HT1080 (cell line): ENCODE measurements at regions not wholly inside any gene's neighbourhood (a gene's known extent, or its start where the extent isn't known, plus 50 kb on each side); places are given as distances from the start of the nearest gene placed in this dataset.

Source experiments
- DNase-seq: peaks from one replicate; pipeline ENCODE4 v3.0.0-alpha.2; 2015; ENCODE audit warnings: low read depth

DNA sequence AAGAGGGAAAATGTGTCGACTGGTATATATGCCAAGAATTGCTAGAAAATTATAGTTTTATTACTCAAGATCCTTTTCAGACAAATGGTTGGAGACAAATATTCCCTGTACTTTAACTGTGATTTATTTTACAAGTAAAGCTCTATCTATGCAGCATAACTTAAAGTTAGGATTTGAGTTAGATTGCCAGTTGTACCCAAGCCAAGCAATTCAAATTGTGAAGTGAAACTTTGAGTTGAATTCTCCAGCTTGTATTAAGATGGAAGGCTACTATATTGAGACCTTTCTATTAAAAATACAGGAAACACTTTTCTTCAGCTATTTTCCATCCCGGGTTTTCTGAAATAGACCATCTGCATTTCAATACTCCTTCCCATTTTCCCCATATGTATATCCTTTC is 333.1 kb upstream of the RBMS3 start:
- DNase-seq = no peak

DNA sequence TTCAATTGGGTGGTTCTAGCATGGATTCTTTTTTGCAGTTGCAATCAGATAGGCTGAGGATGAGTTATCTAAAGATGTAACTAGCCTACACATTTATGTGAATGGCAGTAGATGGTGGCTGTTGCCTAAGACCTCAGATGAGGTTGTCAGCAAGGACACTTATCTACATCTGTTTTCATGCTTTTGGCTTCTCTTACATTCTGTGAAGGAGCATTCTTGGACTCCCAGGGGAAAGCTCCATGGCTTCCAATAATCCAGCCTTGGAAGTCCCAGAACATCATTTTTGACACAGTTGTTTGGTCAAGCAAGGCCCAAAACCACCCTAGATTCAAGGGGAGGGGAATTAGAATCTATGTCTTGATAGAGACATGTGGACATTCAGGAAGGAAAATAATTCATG is 332.2 kb upstream of the RBMS3 start:
- no peak for DNase-seq

DNA sequence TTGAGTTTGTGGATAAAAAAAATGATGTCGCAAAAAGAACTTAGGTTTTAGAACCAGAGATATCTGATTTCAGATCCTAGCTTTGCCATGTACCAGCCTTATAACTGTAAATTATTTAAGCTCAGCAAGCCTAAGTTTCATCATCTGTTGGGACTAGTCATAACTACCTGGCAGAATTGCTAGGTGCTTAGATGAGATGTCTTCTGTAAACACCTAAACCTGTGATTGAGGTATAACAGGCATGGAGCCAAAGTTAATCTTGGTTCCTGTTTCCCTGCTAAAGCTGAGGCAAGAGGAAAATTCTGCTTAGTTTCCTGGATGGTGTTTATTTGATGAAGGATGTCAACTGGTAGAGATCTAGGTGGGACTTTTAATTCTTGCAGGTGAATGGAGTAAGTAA is 331.3 kb upstream of the RBMS3 start:
- no peak for DNase-seq

GRCh38 chr3:28950614-28951013 is 330.3 kb upstream of the RBMS3 start:
- DNase-seq = no peak

- no peak for DNase-seq
These were observed 328.9 kb upstream of the RBMS3 start for GRCh38 chr3:28951772-28952556.

GRCh38 chr3:28958656-28959055 is 322.2 kb upstream of the RBMS3 start:
- DNase-seq = no peak

GRCh38 chr3:28971156-28971555 is 309.7 kb upstream of the RBMS3 start:
- no peak for DNase-seq

DNA sequence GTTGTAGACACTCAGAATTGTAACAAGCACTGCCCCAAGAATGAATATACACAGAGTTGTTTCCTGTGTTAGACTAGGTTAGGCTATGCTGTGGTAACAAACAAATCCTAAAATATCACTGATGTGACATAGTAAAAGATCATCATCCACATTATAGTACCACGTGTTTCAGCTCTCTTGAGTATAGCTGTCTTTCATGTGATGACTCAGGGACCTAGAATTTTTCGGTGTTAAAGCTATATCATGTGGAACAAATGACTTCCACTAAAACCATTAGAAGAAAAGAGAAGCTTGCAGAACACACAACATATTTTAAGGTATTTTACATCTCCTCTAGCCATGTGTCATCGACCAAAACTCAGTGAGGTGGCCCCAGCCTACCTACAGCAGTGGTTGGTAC is 307.9 kb upstream of the RBMS3 start:
- peak; percentile 61 for DNase-seq

DNA sequence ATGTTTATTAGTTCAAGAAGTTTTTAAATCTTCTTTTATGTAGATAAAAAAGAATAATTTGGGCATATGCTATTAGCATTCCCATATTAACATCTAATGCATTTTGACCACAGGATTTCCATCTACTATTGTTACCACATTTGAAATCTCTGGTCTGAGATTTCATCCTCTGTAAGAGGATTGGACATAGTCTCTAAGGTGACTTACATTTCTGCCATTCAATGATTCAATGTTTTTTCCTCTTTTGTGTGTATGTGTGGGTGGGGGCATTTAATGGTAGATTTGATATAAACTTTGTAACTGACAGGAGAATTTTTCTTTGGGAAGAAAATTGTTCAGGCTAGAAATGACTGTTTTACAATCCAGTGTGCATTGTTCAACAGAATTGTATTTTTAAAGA is 307.3 kb upstream of the RBMS3 start:
- DNase-seq = peak; percentile 52

DNA sequence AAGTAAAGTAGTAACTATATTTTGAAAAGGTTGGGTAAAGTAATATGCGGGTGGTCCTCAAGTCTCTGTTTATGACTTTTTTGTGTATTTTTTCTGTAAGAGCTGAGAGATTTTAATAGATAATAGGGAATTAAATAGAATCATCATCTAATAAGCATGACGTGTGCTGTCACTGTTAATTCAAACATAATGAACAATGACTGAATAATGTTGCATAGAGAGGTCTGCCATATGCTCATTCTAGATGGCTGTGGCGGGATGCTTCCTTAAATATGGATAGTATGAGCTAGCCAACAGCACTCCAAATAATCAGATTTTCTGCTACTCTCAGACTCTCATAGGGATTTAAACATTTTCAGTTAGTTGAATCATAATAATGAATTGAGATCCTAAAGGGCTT is 302.8 kb upstream of the RBMS3 start:
- DNase-seq = no peak

DNA sequence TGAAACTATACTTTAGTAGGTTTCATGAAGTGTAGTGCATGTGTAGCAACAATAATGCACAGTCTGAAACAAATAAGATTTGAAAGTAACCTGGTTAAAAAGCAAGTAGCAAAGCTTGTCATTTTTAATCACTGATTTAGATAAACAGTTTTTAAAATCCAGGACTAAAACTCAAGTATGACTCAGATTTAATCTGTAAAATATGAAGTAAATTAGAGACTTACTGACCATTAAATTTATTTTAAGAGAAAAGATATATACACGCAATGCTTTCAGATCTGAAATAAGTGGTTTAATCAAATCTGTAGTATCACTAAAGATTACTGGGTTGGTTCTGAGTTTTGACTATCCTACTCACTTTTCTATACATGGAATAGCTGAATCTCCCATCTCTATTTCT is 300.7 kb upstream of the RBMS3 start:
- no peak for DNase-seq

GRCh38 chr3:28980631-28981030 is 300.2 kb upstream of the RBMS3 start:
- DNase-seq = no peak

DNA sequence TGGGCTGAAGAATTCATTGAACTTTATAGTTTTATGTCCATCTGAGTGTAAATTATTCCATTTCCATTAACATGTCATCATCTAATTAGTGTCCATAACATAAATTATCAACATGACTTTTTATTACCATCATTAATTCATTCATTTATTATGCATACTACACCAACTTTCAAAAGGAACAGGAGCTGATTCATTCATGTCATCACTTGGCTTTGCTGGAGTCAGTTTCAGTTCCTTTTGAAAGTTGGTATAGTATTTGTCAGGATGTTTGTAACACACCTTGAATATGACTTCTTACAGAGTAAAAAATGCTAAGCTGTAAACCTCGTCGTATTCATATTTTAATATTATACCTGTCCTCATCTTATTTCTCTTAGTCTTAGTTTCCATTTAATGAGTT is 298.0 kb upstream of the RBMS3 start:
- no peak for DNase-seq

GRCh38 chr3:28986922-28987321 is 293.9 kb upstream of the RBMS3 start:
- DNase-seq = no peak

- peak; percentile 52 for DNase-seq
These were observed 291.2 kb upstream of the RBMS3 start for GRCh38 chr3:28989646-28990089.

DNA sequence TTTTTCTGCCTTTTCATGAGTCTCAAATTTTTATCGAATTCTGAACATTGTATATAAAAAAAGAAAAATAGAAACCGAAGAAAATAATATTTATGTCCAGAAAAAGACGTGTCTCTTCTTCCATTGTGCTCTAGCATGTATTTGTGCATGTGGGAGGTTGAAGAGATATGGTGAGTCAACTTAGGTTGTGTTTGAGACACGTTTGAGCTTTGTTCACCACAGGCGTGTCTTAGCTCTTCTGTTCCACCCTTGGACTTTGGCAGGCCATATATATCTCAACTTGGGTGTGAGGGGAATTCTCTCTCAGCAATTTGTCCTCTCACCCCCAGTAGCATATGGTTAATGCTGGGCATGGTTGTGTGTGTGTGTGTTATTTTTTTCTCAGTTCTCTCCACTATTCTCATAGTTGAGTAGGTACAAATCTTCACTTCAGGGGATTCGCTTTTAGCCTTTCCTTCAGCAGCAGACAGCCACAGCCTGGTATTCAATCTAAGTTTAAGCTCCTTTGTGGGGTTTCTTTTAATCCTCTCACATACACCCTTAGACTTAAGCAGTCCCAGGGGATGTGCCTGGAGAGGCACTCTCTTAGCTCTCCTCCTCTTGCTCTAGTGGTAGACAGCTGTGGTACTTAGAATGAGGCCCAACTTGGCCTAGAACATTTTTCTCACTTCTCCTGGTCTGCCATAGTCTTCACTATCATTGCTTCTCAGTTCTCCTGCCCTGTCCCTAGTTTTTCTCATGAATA is 286.5 kb upstream of the RBMS3 start:
- DNase-seq = no peak

DNA sequence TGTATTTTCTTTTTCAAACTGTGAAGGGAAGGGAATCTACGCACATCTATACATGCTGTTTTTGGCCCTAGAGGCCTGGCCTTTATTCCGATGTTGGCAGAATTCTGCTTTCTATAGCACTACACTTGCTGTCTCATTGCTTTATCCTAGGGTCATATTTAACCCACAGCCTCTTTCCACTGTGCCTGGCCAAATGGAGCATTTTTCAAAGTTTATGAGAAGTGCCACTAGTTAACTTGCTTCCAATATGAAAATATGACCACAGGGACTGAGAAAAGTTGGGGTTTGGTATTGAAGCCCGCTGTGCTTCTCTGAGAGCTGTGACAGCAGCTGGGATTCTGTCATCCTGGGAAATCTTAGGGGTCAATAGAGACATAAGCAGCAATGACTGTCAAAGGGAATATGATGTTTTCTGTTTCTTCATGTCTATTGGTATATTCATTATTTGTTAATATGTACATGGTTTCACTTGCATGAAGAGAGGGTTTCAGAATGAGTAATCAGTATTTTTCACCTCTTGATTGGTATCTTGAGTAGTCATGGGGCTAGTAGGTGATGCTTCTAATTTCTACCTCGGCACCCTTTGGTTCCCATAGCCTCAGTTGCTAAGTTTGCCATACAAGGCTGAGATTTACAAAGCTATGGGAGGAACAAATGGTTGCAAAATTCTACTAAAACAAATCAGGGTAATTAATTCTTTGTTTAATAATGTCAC is 275.8 kb upstream of the RBMS3 start:
- DNase-seq = no peak

DNA sequence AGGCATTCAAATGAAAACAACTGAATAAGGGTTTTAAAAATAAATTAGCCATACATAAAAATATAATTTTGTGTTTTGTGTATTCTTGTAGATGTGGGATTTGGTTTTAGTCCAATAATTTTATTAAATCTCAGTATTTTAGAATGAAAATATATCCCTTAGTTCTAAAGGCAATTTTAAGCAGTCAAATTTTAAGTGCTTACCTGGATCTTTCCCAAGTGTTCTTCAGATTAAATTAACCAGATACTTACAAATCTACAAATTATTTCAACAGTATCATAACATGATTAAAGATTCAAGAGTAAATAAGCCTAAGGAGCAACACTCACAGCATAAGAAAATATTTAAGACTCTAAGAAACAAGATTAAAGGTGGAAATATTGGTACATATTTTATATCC is 275.0 kb upstream of the RBMS3 start:
- DNase-seq = no peak

DNA sequence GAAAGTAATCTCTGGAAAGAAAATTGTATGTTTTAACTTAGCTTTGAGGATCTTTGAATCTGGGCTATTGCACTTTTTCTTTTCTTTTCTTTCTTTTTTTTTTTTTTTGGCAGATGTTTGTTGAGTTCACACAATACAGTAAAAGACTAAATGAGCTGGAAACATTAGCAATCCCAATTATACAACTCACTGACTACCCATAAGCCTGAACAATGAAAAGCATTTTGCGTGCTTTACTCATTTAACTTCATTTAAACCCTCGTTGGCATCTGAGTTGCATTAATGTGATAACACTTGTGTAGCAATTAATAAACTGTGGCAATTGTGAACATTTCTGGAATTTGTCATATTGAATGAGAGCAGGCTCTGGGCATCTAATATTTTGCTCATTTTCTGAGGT is 269.4 kb upstream of the RBMS3 start:
- no peak for DNase-seq

GRCh38 chr3:29011966-29012365 is 268.9 kb upstream of the RBMS3 start:
- no peak for DNase-seq

DNA sequence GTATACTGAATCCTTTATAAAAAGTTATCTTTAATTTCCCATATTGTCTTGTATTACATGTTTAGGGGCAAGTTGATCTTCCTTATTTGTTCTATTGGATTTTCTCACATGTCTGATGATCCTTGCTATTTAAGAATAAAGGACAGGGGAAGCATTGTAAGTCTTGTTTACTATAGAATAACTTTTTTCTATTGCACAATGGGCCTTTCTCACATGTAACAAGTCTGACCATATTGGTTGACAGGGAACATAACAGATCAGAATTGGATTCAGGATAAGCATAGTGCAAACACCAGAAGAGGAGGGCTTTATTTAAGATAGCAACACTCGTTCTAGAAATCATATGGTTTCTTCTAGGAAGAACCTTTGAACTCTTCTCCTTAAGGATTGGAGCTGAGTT is 257.9 kb upstream of the RBMS3 start:
- DNase-seq = no peak

GRCh38 chr3:29026286-29026685 is 254.6 kb upstream of the RBMS3 start:
- DNase-seq = no peak
